Chondrocyte (in vitro differentiated cells): ENCODE measurements at regions not wholly inside any gene's neighbourhood (a gene's known extent, or its start where the extent isn't known, plus 50 kb on each side); places are given as distances from the start of the nearest gene placed in this dataset.

ENCODE experiments used
- DNase-seq: peaks from one replicate; pipeline ENCODE4 v3.0.0; 2021; ENCODE audit warnings: mixed read lengths, low spot score
- H3K27ac Mint-ChIP-seq: one replicate; pipeline ENCODE4 v1.8.0; 2021; ENCODE audit warnings: mild to moderate bottlenecking, moderate library complexity, mixed read lengths; ENCODE audit not compliant: unreplicated experiment
- H3K27me3 Mint-ChIP-seq: 2 replicates; pipeline ENCODE4 v1.8.0; 2021; ENCODE audit warnings: low read depth, mixed read lengths
- H3K36me3 Mint-ChIP-seq: 2 replicates; pipeline ENCODE4 v1.8.0; 2021; ENCODE audit warnings: low read depth, mixed read lengths
- H3K4me1 Mint-ChIP-seq: 2 replicates; pipeline ENCODE4 v1.8.0; 2021; ENCODE audit warnings: low read depth, mild to moderate bottlenecking, mixed read lengths
- H3K4me3 Mint-ChIP-seq: one replicate; pipeline ENCODE4 v1.8.0; 2021; ENCODE audit warnings: mild to moderate bottlenecking, moderate library complexity, mixed read lengths; ENCODE audit not compliant: unreplicated experiment
- H3K9me3 Mint-ChIP-seq: 2 replicates; pipeline ENCODE4 v1.8.0; 2021; ENCODE audit warnings: low read depth, mixed read lengths
- CTCF ChIP-seq: fragments of 200-600 bp; sonication (generic); IDR thresholded peaks from 2 replicates; pipeline ENCODE4 v1.5.0; 2021; ENCODE audit warnings: antibody characterized with exemption, mild to moderate bottlenecking, moderate library complexity

- peak; percentile 73 for TF ChIP-seq CTCF
- Mint-ChIP-seq H3K4me3 (no peak overlapping the region), H3K36me3 (no peaks in the 10 kb centered on the region), H3K27me3 (peaks cover 18% of the 10 kb centered on the region), H3K27ac (no peak overlapping the region), H3K4me1 (no peaks in the 10 kb centered on the region), H3K9me3 (peaks cover 18% of the 10 kb centered on the region)
- no peak for DNase-seq
These were observed 256.3 kb upstream of the SFSWAP start for GRCh38 chr12:131454418-131455217.

GRCh38 chr12:131455218-131455506, 255.7 kb upstream of the SFSWAP start:
- Mint-ChIP-seq H3K27me3 (peaks cover 18% of the 10 kb centered on the region), H3K4me1 (no peaks in the 10 kb centered on the region), H3K9me3 (peaks cover 16% of the 10 kb centered on the region), H3K27ac (no peak overlapping the region), H3K4me3 (no peak overlapping the region), H3K36me3 (no peaks in the 10 kb centered on the region)
- no peak for DNase-seq
- TF ChIP-seq CTCF = no peak

- Mint-ChIP-seq H3K27me3 (peaks cover 22% of the 10 kb centered on the region), H3K4me3 (no peak overlapping the region), H3K9me3 (peaks cover 12% of the 10 kb centered on the region), H3K36me3 (no peaks in the 10 kb centered on the region), H3K4me1 (no peaks in the 10 kb centered on the region), H3K27ac (no peak overlapping the region)
- TF ChIP-seq CTCF = no peak
- DNase-seq = no peak
These were observed 255.2 kb upstream of the SFSWAP start for GRCh38 chr12:131455581-131456110.

- no peak for DNase-seq
- H3K27me3 Mint-ChIP-seq = peaks cover 23% of the 10 kb centered on the region
- no peak overlapping the region for H3K27ac Mint-ChIP-seq
- H3K9me3 Mint-ChIP-seq = peaks cover 6% of the 10 kb centered on the region
- no peaks in the 10 kb centered on the region for H3K4me1 Mint-ChIP-seq
- no peak for TF ChIP-seq CTCF
- H3K4me3 Mint-ChIP-seq = no peak overlapping the region
- H3K36me3 Mint-ChIP-seq = no peaks in the 10 kb centered on the region
These were observed 254.4 kb upstream of the SFSWAP start for GRCh38 chr12:131456301-131457027.

- Mint-ChIP-seq H3K27me3 (peaks cover 20% of the 10 kb centered on the region), H3K27ac (no peak overlapping the region), H3K4me1 (no peaks in the 10 kb centered on the region), H3K36me3 (no peaks in the 10 kb centered on the region), H3K4me3 (no peak overlapping the region), H3K9me3 (peaks cover 2% of the 10 kb centered on the region)
- DNase-seq = no peak
- no peak for TF ChIP-seq CTCF
These were observed 253.9 kb upstream of the SFSWAP start for GRCh38 chr12:131457028-131457310.
